ENCODE measurements at regions not wholly inside any gene's neighbourhood (a gene's known extent, or its start where the extent isn't known, plus 50 kb on each side); places are given as distances from the start of the nearest gene placed in this dataset.

GRCh38 chr6:137363805-137364138 lies 130.4 kb downstream of the OLIG3 start:
- TF ChIP-seq, protein P1, sequence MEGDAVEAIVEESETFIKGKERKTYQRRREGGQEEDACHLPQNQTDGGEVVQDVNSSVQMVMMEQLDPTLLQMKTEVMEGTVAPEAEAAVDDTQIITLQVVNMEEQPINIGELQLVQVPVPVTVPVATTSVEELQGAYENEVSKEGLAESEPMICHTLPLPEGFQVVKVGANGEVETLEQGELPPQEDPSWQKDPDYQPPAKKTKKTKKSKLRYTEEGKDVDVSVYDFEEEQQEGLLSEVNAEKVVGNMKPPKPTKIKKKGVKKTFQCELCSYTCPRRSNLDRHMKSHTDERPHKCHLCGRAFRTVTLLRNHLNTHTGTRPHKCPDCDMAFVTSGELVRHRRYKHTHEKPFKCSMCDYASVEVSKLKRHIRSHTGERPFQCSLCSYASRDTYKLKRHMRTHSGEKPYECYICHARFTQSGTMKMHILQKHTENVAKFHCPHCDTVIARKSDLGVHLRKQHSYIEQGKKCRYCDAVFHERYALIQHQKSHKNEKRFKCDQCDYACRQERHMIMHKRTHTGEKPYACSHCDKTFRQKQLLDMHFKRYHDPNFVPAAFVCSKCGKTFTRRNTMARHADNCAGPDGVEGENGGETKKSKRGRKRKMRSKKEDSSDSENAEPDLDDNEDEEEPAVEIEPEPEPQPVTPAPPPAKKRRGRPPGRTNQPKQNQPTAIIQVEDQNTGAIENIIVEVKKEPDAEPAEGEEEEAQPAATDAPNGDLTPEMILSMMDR (IDR thresholded peaks at IDR 0.05) = no peak
- no peak for TF ChIP-seq POLR2A (IDR thresholded peaks at IDR 0.05)

Data from body of pancreas (tissue), 4 donors.